Body of pancreas (tissue), 4 donors: ENCODE measurements at regions not wholly inside any gene's neighbourhood (a gene's known extent, or its start where the extent isn't known, plus 50 kb on each side); places are given as distances from the start of the nearest gene placed in this dataset.

Source experiments
- POLR2A ChIP-seq, 3 donors: fragments of 450-650 bp; IDR thresholded peaks; one replicate each; pipeline ENCODE4 v1.6.1; 2016; ENCODE audit warnings: antibody characterized with exemption in 3 of 3, mild to moderate bottlenecking in 2 of 3
- TF ChIP-seq, protein P1 (sequence below), 7 experiments: fragments of 450-650 bp in 4 of 7; fragments of 200-600 bp in 3 of 7; sonication (generic) in 3 of 7; IDR thresholded peaks; one replicate each; pipeline ENCODE4 v1.5.1; 2016 to 2019; ENCODE audit warnings: antibody characterized with exemption in 7 of 7

DNA sequence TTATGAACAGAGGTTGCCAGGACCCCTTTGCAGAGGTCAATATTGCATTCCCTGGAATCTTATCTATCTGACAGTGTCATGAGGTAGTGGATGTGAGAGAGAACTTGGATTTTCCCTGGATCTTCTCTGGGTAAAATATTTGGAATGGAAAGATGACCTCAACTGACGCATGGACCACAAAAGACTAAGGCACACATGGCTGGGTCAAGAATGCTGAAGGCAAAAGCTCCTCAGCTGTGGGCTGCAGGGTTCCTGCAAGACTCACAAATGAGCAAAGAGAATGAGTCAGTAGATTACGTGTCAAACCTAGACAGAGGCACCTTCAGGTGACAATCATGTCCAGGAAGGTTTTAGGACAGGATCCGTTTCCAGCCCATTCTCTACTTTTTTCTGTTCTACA lies 484.0 kb downstream of the C6orf118 start:
- no peak for TF ChIP-seq POLR2A (IDR thresholded peaks at IDR 0.05)
- TF ChIP-seq, protein P1, sequence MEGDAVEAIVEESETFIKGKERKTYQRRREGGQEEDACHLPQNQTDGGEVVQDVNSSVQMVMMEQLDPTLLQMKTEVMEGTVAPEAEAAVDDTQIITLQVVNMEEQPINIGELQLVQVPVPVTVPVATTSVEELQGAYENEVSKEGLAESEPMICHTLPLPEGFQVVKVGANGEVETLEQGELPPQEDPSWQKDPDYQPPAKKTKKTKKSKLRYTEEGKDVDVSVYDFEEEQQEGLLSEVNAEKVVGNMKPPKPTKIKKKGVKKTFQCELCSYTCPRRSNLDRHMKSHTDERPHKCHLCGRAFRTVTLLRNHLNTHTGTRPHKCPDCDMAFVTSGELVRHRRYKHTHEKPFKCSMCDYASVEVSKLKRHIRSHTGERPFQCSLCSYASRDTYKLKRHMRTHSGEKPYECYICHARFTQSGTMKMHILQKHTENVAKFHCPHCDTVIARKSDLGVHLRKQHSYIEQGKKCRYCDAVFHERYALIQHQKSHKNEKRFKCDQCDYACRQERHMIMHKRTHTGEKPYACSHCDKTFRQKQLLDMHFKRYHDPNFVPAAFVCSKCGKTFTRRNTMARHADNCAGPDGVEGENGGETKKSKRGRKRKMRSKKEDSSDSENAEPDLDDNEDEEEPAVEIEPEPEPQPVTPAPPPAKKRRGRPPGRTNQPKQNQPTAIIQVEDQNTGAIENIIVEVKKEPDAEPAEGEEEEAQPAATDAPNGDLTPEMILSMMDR (IDR thresholded peaks at IDR 0.05): no peak
